AG09319 (cell line): ENCODE measurements at regions not wholly inside any gene's neighbourhood (a gene's known extent, or its start where the extent isn't known, plus 50 kb on each side); places are given as distances from the start of the nearest gene placed in this dataset.
"Not testable (repeated sequence)": the region's sequence is repeated elsewhere in the genome, so short reads cannot be mapped to it uniquely, and the experiment has no call there.

Experiments used
- DNase-seq: peaks from one replicate; pipeline ENCODE4 v3.0.0-alpha.2; 2010; ENCODE audit warnings: low read depth; ENCODE audit errors: extremely low read depth
- CTCF ChIP-seq: IDR thresholded peaks from 2 replicates; pipeline ENCODE4 v1.5.1; 2011; ENCODE audit warnings: low read depth, mild to moderate bottlenecking, inconsistent platforms, low read length, moderate library complexity

- TF ChIP-seq CTCF: no peak
- DNase-seq: no peak
These were observed 94.0 kb upstream of the SOX11 start for GRCh38 chr2:5598156-5598555.

GRCh38 chr2:5609201-5609600 is 83.0 kb upstream of the SOX11 start:
- no peak for DNase-seq
- no peak for TF ChIP-seq CTCF

- TF ChIP-seq CTCF: no peak
- no peak for DNase-seq
These were observed 79.5 kb upstream of the SOX11 start for GRCh38 chr2:5612666-5613065.

GRCh38 chr2:5616019-5616418 is 76.2 kb upstream of the SOX11 start:
- TF ChIP-seq CTCF: no peak
- no peak for DNase-seq

- DNase-seq: no peak
- TF ChIP-seq CTCF: no peak
These were observed 74.8 kb upstream of the SOX11 start for GRCh38 chr2:5617358-5617757.

GRCh38 chr2:5617796-5618195 is 74.4 kb upstream of the SOX11 start:
- DNase-seq: no peak
- no peak for TF ChIP-seq CTCF

- TF ChIP-seq CTCF: no peak
- DNase-seq: no peak
These were observed 73.9 kb upstream of the SOX11 start for GRCh38 chr2:5618271-5618670.

- not testable (repeated sequence) for DNase-seq
These were observed 66.6 kb upstream of the SOX11 start for GRCh38 chr2:5625556-5626065.

GRCh38 chr2:5628484-5628883 is 63.7 kb upstream of the SOX11 start:
- DNase-seq: not testable (repeated sequence)

- DNase-seq: not testable (repeated sequence)
These were observed 62.7 kb upstream of the SOX11 start for GRCh38 chr2:5629510-5629909.

GRCh38 chr2:5637051-5637450 is 55.1 kb upstream of the SOX11 start:
- not testable (repeated sequence) for DNase-seq
